Tibial nerve (tissue), 3 donors: ENCODE measurements at regions not wholly inside any gene's neighbourhood (a gene's known extent, or its start where the extent isn't known, plus 50 kb on each side); places are given as distances from the start of the nearest gene placed in this dataset.

Experiments
- POLR2A ChIP-seq, 2 donors: fragments of 450-650 bp; IDR thresholded peaks; one replicate each; pipeline ENCODE4 v1.6.1; 2017; ENCODE audit warnings: antibody characterized with exemption in 2 of 2, mild to moderate bottlenecking in 2 of 2, moderate library complexity in 2 of 2
- TF ChIP-seq, protein P1 (sequence below), 5 experiments: fragments of 200-600 bp in 3 of 5; fragments of 450-650 bp in 2 of 5; sonication (generic) in 3 of 5; IDR thresholded peaks; one replicate each; pipeline ENCODE4 v1.5.1; 2016 to 2019; ENCODE audit warnings: antibody characterized with exemption in 5 of 5, mild to moderate bottlenecking in 3 of 5, moderate library complexity in 2 of 5

GRCh38 chr16:60776281-60776680 lies 1260.0 kb downstream of the CDH8 start:
- TF ChIP-seq POLR2A (IDR thresholded peaks at IDR 0.05), result no peak
- TF ChIP-seq, protein P1, sequence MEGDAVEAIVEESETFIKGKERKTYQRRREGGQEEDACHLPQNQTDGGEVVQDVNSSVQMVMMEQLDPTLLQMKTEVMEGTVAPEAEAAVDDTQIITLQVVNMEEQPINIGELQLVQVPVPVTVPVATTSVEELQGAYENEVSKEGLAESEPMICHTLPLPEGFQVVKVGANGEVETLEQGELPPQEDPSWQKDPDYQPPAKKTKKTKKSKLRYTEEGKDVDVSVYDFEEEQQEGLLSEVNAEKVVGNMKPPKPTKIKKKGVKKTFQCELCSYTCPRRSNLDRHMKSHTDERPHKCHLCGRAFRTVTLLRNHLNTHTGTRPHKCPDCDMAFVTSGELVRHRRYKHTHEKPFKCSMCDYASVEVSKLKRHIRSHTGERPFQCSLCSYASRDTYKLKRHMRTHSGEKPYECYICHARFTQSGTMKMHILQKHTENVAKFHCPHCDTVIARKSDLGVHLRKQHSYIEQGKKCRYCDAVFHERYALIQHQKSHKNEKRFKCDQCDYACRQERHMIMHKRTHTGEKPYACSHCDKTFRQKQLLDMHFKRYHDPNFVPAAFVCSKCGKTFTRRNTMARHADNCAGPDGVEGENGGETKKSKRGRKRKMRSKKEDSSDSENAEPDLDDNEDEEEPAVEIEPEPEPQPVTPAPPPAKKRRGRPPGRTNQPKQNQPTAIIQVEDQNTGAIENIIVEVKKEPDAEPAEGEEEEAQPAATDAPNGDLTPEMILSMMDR (IDR thresholded peaks at IDR 0.05), result no peak
